Tibial nerve (tissue), 4 donors: ENCODE measurements at regions not wholly inside any gene's neighbourhood (a gene's known extent, or its start where the extent isn't known, plus 50 kb on each side); places are given as distances from the start of the nearest gene placed in this dataset.

Experiments
- CTCF ChIP-seq, 5 experiments: fragments of 200-600 bp in 3 of 5; fragments of 450-650 bp in 2 of 5; sonication (generic) in 3 of 5; IDR thresholded peaks; one replicate each; pipeline ENCODE4 v1.5.1; 2016 to 2019; ENCODE audit warnings: antibody characterized with exemption in 5 of 5, mild to moderate bottlenecking in 3 of 5, moderate library complexity in 2 of 5
- EP300 ChIP-seq, 2 donors: sonication (generic); formaldehyde crosslinking; IDR thresholded peaks; one replicate each; pipeline ENCODE4 v1.6.1; 2017; ENCODE audit warnings: antibody characterized with exemption in 2 of 2, mild to moderate bottlenecking in 1 of 2
- POLR2A ChIP-seq, 2 donors: fragments of 450-650 bp; IDR thresholded peaks; one replicate each; pipeline ENCODE4 v1.6.1; 2017; ENCODE audit warnings: antibody characterized with exemption in 2 of 2, mild to moderate bottlenecking in 2 of 2, moderate library complexity in 2 of 2

GRCh38 chr9:28912621-28913020 lies 1339.3 kb upstream of the C9orf72 start:
- no peak for TF ChIP-seq POLR2A (IDR thresholded peaks at IDR 0.05)
- no peak for TF ChIP-seq CTCF (IDR thresholded peaks at IDR 0.05)
- TF ChIP-seq EP300 (IDR thresholded peaks at IDR 0.05) = no peak
